ENCODE measurements at regions not wholly inside any gene's neighbourhood (a gene's known extent, or its start where the extent isn't known, plus 50 kb on each side); places are given as distances from the start of the nearest gene placed in this dataset.
"Not testable (repeated sequence)": the region's sequence is repeated elsewhere in the genome, so short reads cannot be mapped to it uniquely, and the experiment has no call there.

DNA sequence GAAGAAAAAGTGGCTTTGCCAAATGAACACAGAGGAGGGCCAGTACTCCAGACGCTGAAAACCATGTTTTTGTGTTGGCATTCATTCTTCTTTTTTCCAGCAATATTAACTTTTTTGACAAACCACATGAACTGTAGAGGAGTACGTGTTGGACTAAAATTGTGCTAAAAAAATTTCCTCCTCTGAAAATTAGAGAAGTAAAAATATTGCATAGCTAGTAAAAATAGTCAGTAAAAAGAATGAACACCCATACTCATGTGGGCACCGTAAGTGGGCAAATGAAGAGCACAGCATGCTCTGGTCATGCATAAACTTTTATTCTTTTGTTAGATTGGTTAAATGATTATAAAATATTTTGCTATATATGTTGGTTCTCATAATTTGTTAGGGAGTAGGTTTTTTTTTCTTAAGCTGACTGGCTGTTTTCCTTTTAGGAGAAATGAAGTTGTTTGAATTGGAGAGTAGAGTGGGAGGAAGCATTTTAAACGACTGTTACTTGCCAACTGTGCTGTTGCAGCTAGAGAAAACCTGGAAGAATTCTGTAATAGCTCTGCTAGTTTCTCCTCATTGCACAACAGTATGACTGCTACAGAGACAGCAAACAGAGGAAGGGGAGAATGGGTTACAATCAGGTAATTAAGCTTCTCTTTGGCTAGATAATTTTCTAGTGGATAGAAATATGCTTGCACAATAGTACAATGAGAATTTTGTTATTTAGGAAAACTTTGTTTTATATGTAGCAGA lies 222.4 kb downstream of the KCTD12 start:
- DNase-seq (ENCODE audit: low read depth in 2 of 2) = no peak

DNA sequence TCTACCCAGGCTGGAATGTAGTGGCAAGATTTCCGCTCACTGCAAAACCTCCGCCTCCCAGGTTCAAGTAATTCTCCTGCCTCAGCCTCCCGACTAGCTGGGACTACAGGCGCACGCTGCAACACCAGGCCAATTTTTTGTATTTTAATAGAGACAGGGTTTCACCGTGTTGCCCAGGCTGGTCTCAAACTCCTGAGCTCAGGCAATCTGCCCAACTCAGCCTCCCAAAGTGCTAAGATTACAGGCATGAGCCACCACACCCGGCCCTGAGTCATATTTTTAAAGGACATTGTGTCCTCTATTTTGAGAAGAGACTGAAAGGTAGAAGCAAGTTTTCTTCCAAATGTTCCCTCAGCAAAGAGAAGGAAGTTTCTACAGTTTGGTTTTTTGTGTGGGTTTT lies 227.1 kb downstream of the KCTD12 start:
- DNase-seq (ENCODE audit: low read depth in 2 of 2) = not testable (repeated sequence)

DNA sequence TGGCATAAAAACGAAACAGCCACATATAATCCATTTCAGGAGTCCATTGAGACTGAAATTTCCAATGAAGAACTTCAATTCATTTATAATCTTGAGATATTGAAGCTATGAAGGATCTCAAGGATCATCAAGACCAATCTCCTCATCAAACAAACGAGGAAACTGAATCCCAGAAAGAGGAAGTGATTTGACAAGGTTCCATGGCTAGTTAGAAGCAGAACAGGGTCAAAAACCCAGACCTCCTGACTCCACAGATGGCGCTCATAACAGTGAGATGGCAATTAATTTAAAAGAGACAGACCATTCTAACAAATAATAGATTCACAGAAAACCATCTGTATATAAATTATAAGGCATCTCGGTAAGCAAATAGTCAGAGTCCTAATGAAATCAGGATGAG lies 229.7 kb downstream of the KCTD12 start:
- DNase-seq (ENCODE audit: low read depth in 2 of 2) = no peak

DNA sequence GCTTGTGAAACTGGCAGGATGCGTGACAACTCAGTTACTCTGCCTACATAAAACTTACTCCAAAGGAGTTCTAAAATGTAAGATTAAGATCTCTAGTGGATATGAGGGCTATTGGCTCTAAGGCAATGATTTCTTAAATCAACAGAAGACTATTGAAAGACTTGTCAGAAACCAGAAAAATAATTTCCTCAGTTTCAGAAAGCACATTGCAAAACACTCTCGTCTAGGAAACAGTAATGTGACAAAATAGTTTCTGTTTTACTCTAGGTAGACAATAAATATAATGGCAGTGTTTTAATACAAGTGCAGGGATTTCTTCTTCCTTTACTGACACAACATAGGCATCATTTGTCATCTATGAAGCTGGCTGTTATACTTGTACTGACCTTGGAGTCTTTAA lies 230.1 kb downstream of the KCTD12 start:
- no peak for DNase-seq (ENCODE audit: low read depth in 2 of 2)

DNA sequence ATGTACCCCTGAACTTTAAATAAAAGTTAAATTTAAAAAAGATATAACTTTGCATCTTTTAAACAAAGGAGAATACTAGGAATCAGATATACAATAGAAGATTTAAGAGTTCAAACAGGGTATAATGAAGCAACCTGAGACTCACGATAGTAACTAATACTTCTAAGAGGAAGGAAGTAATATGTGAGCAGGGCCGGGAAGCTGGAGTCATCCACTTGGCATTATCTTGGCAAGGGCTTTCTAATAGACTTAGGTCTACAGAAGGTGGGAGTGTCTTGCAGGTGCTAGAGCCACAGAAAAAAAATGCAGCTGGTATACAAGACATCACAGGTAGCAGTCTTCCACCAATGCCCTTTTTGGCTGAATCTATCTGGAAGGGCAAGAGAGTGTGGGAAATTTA lies 231.9 kb downstream of the KCTD12 start:
- DNase-seq (ENCODE audit: low read depth in 2 of 2) = peak in 1 of 2 donors; percentile 28

DNA sequence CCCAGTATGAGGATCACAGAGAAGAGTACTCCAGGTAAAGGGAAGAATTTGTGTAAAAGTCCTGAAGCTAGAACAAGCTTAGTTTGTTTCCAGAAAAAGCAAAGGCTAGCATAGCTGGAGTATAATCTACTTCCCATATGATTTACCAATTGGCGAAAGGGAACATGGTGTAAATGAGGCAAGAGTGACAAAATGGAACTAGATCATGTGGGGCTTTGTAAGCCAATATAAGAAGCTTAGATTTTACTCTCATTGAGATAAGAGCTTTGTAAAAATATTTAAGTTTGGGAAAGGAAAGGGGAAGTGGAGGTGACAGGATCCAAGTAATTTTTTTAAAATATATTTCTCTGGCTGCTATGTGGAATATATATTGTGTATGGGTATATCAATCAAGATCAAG lies 234.9 kb downstream of the KCTD12 start:
- DNase-seq (ENCODE audit: low read depth in 2 of 2) = no peak

DNA sequence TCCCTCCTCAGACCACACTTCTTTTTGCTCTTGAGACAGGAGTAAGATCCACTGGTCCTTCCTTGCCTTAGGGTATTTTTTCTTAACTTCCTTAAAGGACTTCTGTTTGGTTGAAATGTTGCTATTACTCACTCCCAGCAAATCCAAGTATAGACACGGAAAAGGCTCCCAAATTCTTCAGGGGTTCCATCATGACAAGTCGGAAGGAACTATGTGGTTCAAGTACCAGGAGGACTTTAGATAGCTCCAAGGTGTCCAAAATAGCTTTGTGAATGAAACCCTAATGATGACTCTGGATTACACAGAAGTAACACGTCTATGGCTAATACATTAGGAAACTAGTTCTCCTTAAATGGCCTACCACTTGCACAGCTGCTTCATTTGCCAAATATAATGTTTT lies 238.7 kb downstream of the KCTD12 start:
- no peak for DNase-seq (ENCODE audit: low read depth in 2 of 2)

DNA sequence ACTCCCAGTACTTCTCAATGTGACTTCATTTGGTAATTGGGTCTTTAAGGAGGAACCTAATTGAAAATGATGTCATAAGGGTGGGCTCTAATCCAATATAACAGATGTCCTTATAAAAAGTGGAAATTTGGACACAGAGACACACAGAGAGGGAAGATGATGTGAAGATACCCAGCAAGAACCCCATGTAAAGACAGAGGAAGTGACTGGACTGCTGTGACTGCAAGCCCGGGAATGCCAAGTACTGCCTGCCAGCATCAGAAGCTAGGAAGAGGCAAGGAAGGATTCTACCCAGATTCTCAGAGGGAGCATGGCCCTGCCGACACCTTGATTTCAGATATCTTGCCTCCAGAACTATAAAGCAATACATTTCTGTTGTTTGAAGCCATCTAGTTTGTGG lies 239.3 kb downstream of the KCTD12 start:
- DNase-seq (ENCODE audit: low read depth in 2 of 2) = no peak

DNA sequence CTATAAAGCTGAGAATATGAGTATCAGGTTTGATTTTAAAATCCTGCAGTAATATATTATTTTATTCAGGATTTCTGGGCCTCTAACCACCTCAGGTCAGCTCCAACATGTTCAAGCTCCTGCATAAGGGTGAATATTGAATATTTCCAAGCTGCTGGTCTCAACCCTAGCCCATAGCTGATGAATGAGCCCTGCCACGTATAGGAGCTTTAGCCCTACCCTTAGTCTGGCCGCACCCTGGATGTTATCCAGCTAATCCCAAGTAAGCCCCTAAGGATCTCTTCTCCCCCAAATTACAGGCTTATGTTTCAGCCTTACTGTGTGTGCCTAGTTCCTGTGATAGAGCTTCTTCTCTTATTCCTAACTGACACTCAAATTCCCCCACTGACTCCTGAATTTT lies 240.6 kb downstream of the KCTD12 start:
- no peak for DNase-seq (ENCODE audit: low read depth in 2 of 2)

DNA sequence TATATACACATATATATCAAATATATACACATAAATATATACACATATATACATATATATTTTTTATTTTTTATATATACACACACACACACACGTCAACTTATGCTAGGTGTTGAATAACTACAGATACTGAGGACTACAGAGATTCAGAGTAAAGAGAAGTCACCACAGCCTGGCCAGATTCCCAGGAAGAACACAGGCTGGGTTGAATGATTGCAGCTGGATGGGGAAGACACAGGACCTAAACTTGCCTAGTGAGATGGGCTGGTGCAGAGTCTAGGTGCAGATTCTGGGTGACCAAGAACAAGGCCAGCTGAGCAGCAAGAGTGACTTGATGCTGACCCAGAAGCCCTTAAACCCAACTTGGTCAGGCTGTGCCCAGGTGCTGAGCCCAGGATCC lies 241.3 kb downstream of the KCTD12 start:
- DNase-seq (ENCODE audit: low read depth in 2 of 2) = no peak

DNA sequence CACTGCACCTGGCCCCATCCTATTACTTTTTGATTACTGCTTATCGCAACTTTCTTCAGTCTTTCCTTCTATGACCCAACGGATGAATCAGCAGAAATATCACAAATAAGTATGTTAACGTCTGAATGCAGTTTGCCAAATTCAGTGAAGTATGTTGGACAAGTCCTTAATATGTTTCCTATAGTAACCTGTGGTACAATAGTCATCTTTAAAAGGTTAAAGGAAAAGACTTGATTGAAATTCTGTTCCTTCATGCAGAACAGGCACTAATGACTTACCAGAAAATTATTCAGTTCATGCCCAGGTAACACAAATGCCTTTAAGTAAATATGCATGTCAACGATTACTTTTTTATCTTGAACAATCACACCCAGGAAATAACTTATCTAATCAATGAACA lies 242.6 kb downstream of the KCTD12 start:
- DNase-seq (ENCODE audit: low read depth in 2 of 2) = no peak

DNA sequence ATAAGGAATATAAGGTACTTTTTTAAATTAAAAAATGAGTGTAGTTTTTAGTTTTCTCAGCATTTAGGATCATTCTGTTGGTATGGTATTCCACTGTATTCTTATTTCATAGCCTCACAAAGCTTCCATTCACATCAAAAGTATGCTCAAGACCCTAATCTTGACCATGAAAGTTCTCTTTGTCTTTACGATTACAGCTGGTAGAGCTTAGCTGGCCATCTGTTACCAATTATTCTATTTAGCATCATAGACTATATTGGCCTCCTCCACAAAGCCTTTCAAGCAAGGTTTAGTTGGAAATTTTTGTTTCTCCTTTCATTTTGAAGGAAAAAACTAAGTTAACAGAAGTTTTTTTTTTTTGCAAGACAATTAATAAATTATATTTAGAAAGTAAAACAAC lies 245.1 kb downstream of the KCTD12 start:
- DNase-seq (ENCODE audit: low read depth in 2 of 2) = no peak

DNA sequence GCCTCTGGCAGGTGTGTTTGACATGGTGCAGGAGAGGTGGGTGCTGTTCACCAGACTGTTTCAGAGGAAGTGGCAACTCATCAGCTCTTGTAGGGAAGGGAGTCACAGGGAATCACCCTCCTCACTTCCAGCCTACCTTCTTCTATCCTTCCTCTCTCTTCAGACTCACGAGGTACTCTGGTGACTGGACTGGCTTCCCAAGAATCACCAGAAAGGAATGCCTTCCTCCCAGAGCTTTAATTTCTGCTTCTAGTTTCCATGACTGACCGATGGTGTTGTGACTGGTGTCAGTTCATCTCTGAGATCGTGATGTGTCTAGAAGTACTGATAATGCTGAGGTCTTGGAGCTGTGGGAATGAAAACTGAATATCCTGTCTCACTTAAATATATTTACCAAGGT lies 247.3 kb downstream of the KCTD12 start:
- no peak for DNase-seq (ENCODE audit: low read depth in 2 of 2)

DNA sequence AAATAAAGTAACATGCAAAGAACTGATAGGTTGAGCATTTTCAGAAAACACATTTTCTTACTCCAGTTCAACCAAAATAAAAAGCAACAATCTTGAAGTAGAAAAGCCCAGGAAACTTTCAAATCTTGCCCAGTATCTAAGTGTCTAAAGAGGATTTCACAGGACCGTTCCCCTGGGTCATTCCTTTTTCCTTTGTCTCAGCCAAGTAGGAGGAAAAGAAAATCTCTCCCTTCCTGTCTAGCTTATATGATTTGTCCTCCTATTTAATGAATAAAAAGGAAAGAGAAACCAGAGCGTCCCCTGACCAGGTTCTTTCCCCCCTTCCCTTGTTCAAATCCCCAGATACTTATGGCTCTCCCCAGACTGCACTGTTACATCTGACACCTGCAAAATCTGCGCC lies 248.0 kb downstream of the KCTD12 start:
- DNase-seq (ENCODE audit: low read depth in 2 of 2) = no peak

DNA sequence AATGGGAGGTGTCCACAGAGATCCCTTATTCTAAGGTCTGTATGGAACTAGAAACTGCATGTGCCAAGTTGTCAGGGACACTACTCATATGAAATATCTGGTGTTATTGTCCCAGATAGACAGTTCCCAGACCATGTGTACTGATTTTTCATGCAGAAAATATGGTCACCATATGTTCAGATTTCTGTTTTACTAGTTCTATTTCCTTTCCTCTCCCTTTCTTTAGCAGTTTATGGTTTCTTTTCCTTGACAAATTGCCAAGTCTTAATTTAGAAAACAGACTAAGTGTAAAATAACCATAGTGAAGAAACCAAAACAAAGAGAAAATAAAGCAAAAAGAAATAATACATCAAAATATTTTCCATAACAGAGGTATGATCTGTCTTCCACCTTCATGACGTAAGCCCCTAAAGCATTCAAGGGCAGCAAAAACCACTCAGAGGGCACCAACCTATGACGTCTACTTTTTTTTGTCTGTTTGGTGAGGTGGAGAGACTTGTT lies 248.5 kb downstream of the KCTD12 start:
- peak; percentile 65 to 79 for DNase-seq (ENCODE audit: low read depth in 2 of 2)

DNA sequence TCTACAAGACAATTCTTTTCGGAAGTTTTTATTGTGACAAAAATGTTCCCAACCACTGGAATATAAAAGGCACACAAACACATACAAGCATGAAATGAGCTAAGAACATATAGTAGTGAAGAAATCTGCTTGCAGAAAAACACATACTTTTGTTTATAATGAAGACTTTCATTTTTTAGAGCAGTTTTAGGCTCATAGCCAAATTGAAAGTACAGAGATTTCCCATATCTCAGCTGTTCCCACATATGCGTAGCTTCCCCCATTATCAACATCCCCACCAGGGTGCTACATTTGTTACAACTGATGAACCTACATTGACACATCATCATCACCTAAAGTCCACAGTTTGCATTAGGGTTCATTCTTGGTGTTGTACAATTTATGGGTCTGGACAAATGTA lies 249.4 kb downstream of the KCTD12 start:
- no peak for DNase-seq (ENCODE audit: low read depth in 2 of 2)

DNA sequence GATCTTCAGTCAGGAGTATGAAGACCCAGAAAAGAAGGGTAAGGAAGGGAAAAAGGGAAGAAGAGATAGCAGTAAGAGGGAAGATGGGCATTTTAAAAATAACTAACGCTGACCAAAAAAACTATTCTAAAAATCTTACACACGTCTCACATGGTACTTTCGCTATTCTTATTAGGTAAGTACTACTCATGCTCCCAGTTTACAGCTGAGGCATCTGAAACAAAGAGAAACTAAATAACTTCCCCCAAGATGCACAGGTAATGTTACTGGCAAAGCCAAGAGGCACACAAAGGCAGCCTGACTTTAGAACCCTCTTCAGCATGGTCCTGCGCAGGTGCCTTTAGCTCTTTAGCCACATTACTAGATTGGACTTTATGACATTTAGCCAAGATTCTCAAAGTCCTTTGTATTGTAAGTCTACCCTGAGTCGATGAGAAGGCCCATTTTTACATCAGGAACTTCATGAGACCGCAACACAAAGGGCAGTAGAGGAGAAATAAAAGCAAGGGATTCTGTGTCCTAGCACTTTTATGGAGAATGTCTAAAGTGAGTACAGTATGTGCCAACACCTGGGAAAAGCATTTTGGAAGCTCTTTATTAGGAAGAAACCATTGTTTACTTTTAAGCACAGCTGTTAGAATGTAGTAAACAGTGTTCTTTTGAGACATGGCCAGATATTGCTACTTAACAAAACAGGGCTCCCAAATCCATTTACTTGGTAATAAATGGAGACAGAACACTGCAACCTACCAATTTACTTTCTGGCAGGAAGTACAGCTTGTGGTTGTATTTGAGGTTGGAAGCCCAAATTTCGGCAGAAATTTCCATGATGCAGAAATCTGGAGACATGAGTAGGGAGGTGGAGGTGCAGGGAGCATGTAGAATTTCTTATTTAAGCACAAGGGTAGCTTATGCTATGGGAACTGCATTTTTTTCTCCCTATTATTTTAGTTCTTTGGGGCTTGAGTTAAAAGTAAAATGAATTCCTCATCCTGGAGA lies 250.7 kb downstream of the KCTD12 start:
- DNase-seq (ENCODE audit: low read depth in 2 of 2) = no peak

DNA sequence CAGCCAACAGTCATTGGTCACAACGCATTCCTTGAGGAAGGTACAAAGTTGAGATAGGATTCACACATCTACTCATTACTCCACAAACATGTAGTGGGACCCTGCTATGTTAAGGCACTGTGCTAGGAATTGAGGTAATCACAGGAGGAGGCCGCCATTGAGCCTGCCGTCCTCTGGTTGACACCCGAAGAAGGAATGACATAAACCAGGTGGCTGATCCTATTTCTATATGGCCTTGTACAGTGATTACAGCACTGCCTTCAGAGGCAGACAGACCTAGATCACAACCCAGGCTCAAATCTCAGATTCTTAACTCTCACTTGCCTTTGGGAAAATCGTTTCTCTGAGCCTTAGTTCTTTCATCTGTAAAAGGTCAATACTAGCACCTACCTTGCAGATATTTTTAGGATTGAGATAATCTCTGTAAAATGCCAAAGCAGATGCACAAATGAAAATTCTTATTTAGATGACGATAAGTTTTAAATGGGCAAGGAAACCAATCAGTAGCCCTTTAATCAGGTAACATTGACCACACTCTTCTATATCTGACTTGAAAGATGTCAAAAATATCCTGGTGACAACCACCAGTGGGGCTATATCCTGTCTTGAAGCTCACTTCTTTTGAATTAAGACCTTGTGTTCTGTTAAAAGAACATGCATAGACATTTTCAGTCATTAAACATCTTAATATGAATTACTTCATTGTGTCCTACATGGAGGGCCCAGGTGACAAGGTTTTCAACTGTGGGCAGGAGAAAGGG lies 251.6 kb downstream of the KCTD12 start:
- DNase-seq (ENCODE audit: low read depth in 2 of 2) = no peak

DNA sequence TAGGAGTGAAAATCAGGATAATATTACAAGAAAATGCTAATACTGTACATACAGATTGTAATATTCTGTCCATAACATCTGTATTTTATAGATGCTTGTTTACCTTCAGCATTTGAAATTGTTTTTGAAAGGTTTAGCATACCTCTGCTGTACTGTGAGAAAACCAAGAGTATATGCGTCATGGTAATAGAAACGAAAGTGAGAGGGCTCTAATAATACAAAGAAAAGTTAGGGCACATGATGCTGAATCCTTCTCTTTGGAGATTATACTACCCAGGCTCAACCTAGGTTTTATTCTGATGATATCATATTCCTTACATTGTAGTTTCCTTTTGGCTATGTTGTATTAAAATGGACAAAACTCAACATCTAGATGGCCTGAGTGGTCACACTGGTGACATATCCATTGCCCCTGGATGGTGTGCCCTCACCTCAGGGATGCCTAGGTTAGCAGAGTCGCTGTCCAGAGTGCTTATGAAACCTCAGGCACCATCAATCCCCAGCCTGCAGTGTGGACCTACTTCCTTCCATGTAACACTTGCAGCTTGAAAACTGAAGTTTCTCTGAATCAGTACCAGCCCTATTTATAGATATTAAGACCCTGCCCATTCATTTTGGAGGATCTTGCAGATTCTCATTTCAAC lies 253.7 kb downstream of the KCTD12 start:
- peak in 1 of 2 donors; percentile 19 for DNase-seq (ENCODE audit: low read depth in 2 of 2)

DNA sequence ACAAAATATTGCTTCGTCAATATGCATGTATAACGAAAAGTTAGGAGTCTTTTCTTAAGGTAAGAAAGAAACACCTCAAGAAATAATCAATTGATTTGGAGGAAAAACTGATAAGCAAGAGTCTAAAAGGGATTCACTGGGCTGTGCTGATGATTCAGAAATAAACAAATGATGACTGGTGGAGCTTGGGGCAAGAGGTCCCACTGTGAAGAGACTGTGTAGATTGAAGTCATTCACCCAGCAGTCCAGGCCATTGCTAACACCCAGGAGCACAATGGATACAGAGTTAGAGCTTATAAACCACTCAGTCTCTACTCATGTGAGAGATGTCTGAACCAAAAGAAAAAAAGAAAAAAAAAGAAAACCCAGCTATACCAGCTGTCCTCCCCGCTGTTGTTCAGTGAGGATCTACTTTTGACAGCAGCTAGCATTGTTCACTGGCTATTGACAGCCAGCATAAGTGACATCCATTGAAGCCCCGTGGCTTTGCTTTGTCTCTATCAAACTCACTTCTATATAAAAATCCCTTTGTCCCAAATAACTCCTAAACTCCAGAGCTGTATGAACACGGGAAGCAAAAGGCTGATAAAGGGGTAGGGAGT lies 255.5 kb downstream of the KCTD12 start:
- no peak for DNase-seq (ENCODE audit: low read depth in 2 of 2)
